ENCODE measurements at regions not wholly inside any gene's neighbourhood (a gene's known extent, or its start where the extent isn't known, plus 50 kb on each side); places are given as distances from the start of the nearest gene placed in this dataset.

DNA sequence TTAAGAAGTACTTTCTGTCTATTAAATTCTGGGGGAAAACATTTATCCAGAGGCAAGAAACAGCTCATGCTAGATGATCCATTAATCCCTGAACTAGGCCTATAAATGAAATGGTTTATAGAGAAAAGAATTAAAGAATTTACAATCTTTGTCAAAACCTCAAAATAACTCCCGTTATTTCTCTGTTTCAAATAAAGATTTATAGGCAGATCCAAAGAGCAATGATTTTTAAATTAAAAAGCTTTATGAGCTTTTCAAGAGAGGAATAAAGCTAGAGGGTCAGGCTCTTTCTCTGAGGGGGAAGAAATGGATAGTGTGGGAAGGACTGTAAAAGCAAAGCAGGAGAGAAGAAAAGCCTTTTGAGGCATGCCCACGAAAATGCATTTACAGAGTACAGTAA is 82.5 kb upstream of the OGFRL1 start:
- TF ChIP-seq TAF1 (IDR thresholded peaks at IDR 0.05; ENCODE audit: borderline replicate concordance, insufficient read depth, low read length) (no peak), POLR2AphosphoS5 (IDR thresholded peaks at IDR 0.05; ENCODE audit: low read depth, low read length) (no peak)
- TF ChIP-seq, protein P1, sequence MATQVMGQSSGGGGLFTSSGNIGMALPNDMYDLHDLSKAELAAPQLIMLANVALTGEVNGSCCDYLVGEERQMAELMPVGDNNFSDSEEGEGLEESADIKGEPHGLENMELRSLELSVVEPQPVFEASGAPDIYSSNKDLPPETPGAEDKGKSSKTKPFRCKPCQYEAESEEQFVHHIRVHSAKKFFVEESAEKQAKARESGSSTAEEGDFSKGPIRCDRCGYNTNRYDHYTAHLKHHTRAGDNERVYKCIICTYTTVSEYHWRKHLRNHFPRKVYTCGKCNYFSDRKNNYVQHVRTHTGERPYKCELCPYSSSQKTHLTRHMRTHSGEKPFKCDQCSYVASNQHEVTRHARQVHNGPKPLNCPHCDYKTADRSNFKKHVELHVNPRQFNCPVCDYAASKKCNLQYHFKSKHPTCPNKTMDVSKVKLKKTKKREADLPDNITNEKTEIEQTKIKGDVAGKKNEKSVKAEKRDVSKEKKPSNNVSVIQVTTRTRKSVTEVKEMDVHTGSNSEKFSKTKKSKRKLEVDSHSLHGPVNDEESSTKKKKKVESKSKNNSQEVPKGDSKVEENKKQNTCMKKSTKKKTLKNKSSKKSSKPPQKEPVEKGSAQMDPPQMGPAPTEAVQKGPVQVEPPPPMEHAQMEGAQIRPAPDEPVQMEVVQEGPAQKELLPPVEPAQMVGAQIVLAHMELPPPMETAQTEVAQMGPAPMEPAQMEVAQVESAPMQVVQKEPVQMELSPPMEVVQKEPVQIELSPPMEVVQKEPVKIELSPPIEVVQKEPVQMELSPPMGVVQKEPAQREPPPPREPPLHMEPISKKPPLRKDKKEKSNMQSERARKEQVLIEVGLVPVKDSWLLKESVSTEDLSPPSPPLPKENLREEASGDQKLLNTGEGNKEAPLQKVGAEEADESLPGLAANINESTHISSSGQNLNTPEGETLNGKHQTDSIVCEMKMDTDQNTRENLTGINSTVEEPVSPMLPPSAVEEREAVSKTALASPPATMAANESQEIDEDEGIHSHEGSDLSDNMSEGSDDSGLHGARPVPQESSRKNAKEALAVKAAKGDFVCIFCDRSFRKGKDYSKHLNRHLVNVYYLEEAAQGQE (IDR thresholded peaks at IDR 0.05; ENCODE audit: insufficient read depth in 1 of 2, low read depth in 2 of 2, low read length in 2 of 2) = no peak

Data from PFSK-1 (cell line).